Glomerular visceral epithelial cell (primary cell): ENCODE measurements at regions not wholly inside any gene's neighbourhood (a gene's known extent, or its start where the extent isn't known, plus 50 kb on each side); places are given as distances from the start of the nearest gene placed in this dataset.

Experiments
- DNase-seq: peaks from one replicate; pipeline ENCODE4 v3.0.0-alpha.2; 2016; ENCODE audit errors: extremely low spot score

DNA sequence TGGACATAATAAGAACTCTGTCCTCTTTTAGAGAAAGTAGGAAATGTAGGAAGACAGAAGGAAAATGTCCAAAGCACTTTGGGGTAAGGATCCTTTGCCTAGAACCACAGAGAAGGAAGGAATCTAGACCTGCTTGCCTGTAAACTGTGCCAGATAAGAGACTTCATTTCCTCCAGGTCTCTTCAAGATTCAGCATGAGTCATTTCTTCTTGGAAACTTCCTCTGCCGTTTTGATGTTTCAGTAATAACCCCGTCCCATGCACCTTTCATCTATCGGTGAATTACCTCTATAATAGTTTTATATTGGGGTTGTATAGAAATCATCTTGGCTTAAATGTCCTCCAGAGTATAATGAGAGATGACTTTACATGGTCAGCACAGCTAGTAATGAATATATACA lies 63.2 kb upstream of the LRATD1 start:
- no peak for DNase-seq

- no peak for DNase-seq
Observed at GRCh38 chr2:14572633-14573032, 59.9 kb upstream of the LRATD1 start.

DNA sequence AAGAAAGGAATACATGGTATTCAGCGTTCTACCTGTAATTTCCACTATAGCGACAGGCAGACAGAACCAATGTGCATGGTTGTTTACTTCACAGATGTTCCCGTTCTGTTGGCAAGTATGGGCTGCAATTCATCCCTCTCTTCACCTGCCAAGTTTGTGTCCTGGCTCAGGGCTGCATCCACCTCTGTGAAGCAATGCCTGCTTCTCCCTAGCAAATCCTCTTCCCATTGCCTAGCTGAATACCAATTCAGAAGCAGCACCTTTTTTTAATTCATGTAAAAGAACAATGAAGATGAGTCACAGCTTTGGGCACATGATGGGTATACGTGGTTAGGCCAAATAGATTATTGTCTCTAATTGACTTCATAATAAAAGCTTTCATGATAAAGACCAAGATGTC lies 54.7 kb upstream of the LRATD1 start:
- no peak for DNase-seq
